ENCODE measurements at regions not wholly inside any gene's neighbourhood (a gene's known extent, or its start where the extent isn't known, plus 50 kb on each side); places are given as distances from the start of the nearest gene placed in this dataset.

DNA sequence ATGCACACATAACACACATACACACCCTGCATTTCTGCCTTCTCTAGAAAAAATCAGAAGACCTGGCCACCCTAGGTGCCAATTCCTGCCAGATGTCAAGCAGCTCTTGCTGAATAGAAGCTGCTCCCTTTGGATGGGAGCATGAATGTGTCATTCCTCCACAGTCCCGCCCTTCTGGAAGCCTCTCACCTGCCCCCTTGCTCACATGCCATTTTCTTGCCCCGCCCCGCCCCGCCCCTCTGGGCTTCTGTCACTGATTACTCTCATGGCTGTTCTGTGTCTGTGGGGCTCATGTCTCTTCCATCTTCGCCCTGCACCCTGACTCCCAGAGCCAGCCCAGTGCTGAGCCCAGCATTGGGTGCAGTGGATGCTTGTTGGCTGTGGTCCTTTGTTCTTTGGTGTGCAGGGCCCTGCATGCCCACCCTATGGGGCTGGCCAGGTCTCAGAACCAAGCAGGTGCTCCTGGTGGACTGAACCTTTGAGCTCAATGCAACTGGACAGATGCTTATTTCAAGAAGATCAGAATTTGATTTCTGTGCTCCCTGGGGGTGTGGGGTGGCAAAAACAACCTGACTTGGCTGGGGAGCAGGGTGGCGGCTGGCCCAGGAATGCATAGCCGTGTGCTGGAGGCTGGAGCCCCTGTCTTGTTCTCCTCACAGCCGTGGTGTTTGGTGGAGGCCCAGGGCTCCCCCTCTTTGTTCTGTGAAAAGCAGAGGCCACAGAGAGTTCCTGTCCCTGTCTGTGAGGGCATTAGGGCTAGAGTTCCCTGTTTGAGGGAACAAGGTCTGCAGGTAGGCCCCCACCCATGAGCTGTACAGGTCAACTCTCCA lies 140.6 kb upstream of the GLI2 start:
- no peak for TF ChIP-seq SPI1 (IDR thresholded peaks at IDR 0.05; ENCODE audit: low read depth, low read length)
- no peak for TF ChIP-seq PAX5 (IDR thresholded peaks at IDR 0.05; ENCODE audit: insufficient read depth, low read length, severe bottlenecking)
- TF ChIP-seq POLR2A (IDR thresholded peaks at IDR 0.05; ENCODE audit: low read depth, low read length), result no peak
- DNase-seq (ENCODE audit: insufficient read length, low spot score) (no peak), FAIRE-seq (no peak)

DNA sequence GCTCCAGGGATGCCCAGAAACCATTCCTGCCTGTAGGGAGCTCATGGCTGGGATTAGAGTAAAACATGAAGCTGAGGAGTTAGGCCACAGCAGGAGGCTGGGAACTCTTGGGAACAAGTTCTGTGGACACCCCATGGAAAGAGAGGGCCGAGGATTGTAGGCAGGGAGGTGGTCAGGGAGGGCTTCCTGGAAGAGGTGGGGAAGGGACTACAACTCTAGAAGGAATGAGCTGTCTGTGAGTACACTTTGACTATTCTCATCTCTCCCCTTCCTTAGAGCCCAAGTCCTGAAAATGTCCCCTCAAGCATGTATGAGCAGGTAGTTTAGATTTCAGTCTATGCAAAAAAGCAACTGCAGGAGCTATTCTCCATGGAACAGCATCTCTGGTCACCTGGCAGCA lies 139.9 kb upstream of the GLI2 start:
- no peak for TF ChIP-seq PAX5 (IDR thresholded peaks at IDR 0.05; ENCODE audit: insufficient read depth, low read length, severe bottlenecking)
- TF ChIP-seq POLR2A (IDR thresholded peaks at IDR 0.05; ENCODE audit: low read depth, low read length), result no peak
- no peak for TF ChIP-seq TAF1 (IDR thresholded peaks at IDR 0.05; ENCODE audit: low read depth, low read length)
- FAIRE-seq, result no peak
- no peak for DNase-seq (ENCODE audit: insufficient read length, low spot score)

DNA sequence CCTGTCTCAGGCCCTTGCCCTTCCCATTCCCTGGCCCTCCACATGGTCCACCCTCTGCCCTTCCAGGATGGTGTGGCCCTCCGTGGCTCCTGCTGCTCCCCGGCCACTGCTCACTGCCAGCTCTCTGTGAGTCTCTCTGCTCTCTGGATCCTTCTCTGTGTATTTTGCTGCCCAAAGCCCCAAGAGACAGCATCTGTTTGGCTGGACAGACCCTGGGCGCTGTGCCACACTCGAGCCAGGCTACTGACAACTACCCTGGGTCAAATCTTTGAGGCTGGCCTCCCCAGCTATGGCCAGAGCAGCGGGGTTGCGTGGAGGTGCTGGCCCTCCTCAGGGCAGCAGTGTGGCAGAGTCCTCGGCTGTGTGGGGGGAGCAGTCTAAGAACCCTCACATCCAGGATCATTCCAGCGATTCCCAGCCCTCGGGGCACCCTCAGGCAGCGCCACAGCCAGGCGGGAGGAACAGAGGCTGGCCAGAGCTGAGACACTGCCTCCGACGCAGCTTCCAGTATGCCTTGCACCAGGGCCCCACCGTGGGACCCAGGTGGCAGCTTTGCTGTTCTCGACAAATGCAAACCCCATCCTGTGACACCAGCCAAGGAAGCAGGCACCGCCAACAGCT lies 139.4 kb upstream of the GLI2 start:
- no peak for TF ChIP-seq SPI1 (IDR thresholded peaks at IDR 0.05; ENCODE audit: low read depth, low read length)
- TF ChIP-seq PAX5 (IDR thresholded peaks at IDR 0.05; ENCODE audit: insufficient read depth, low read length, severe bottlenecking), result no peak
- TF ChIP-seq POU2F2 (IDR thresholded peaks at IDR 0.05; ENCODE audit: low read depth, low read length), result no peak
- DNase-seq (ENCODE audit: insufficient read length, low spot score) (no peak), FAIRE-seq (no peak)

DNA sequence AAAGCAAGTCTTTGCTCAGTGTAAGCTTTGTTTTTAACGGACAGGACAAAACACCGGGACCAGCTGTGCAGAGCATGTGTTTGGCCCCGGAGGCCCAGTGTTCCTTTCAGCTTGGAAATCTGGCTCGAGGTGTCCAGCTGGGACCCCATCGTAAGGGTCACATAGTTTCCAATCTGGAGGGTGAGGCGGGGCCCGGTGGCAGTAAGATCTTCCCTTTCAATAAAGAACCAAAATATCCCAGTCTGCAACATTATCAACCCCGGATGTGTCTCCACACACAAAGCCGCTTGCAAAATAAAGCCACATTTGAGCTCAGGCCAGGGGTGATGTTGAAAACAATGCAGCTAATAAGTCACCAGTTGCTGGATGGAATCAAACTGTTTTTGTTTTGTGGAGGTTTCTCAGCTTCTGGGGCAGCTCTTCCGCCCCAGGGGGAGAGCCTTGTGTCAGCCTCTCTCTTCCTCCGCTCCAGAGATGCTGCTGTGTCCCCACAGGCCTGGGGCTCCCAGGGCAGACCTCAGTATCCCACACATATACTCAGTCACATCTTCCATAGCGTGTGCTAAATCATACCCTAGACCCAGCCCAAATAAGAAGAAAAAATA lies 138.6 kb upstream of the GLI2 start:
- FAIRE-seq, result no peak
- no peak for DNase-seq (ENCODE audit: insufficient read length, low spot score)
- TF ChIP-seq POLR2AphosphoS5 (IDR thresholded peaks at IDR 0.05; ENCODE audit: low read depth, low read length) (no peak), TAF1 (IDR thresholded peaks at IDR 0.05; ENCODE audit: low read depth, low read length) (no peak), SPI1 (IDR thresholded peaks at IDR 0.05; ENCODE audit: low read depth, low read length) (no peak), POU2F2 (IDR thresholded peaks at IDR 0.05; ENCODE audit: low read depth, low read length) (no peak), PAX5 (IDR thresholded peaks at IDR 0.05; ENCODE audit: insufficient read depth, low read length, severe bottlenecking) (no peak), POLR2A (IDR thresholded peaks at IDR 0.05; ENCODE audit: low read depth, low read length) (no peak)

DNA sequence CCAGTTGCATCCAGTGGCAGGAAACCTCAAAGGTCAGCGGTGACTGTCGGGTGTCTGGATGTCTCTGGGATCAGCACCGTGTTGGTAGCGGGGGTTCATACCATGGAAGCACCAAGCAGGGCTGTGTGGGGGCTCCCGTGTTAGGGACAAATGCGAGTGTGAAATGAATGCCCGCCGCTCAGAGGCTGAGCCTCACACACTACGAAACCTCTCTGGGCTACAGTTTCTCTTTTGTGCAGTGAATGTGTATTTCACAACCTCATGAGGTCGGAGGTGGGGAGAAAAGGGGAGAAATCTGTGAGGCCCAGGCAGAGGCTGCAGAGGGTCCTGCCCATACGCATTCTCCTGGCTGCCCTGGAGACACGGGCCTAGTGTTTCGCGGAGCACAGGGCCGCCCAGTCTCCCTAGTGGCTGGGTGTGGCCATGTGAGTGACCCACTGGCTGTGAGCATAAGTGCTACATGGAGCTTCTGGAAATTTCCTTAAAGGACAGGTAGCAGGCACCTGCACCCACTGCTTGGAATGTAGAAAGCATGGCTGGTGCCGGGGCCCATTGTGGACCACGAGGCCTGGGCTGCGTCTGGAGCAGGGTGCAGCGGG lies 138.0 kb upstream of the GLI2 start:
- TF ChIP-seq PAX5 (IDR thresholded peaks at IDR 0.05; ENCODE audit: insufficient read depth, low read length, severe bottlenecking), result no peak
- no peak for TF ChIP-seq POLR2A (IDR thresholded peaks at IDR 0.05; ENCODE audit: low read depth, low read length)
- TF ChIP-seq SPI1 (IDR thresholded peaks at IDR 0.05; ENCODE audit: low read depth, low read length), result no peak
- DNase-seq (ENCODE audit: insufficient read length, low spot score), result no peak
- FAIRE-seq, result no peak

DNA sequence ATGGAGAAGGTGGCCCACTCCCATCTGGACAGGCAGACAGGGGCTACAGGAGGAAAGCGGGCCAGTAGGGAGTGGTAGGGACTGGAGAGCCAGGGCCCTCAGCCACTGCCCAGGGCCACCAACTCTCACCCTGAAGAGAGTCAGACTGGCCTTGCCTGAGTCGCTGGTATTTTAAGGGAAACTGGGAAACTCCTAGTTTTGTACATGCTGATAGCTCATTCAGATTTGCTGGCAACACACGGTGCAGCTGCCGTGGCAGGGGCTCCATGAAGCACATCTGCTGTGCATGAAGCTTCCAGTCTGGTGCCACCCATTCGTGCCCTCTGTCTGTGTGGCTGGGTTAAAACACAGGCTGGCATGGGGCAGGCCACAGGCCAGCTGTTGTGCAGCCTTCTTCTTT lies 137.3 kb upstream of the GLI2 start:
- FAIRE-seq, result no peak

DNA sequence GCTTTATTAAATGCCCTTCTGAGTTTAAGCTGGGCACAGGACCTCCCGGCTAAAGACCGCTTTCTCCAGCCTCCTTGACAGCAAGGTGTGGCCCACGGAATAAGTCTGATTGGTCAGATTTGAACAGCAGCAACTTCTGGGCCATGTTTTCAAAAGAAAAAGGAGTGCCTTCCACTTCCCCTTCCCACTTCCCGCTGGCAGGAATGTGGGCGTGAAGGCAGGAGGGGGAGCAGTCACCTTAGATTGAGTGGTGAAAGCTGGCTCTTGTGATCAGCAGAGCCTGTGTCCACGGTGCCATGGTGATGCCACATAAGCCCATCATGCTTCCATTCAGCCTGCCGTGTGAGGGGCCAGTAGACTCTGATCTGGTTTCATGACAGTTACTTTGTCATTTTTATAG lies 136.6 kb upstream of the GLI2 start:
- FAIRE-seq, result no peak
- TF ChIP-seq SPI1 (IDR thresholded peaks at IDR 0.05; ENCODE audit: low read depth, low read length) (no peak), POU2F2 (IDR thresholded peaks at IDR 0.05; ENCODE audit: low read depth, low read length) (no peak), PAX5 (IDR thresholded peaks at IDR 0.05; ENCODE audit: insufficient read depth, low read length, severe bottlenecking) (no peak), TAF1 (IDR thresholded peaks at IDR 0.05; ENCODE audit: low read depth, low read length) (no peak), POLR2A (IDR thresholded peaks at IDR 0.05; ENCODE audit: low read depth, low read length) (no peak), POLR2AphosphoS5 (IDR thresholded peaks at IDR 0.05; ENCODE audit: low read depth, low read length) (no peak)
- DNase-seq (ENCODE audit: insufficient read length, low spot score), result no peak

More for the DNA sequence above, 137.3 kb upstream of the GLI2 start:
- DNase-seq (ENCODE audit: insufficient read length, low spot score), result no peak
- no peak for TF ChIP-seq TAF1 (IDR thresholded peaks at IDR 0.05; ENCODE audit: low read depth, low read length)
- no peak for TF ChIP-seq POLR2AphosphoS5 (IDR thresholded peaks at IDR 0.05; ENCODE audit: low read depth, low read length)
- TF ChIP-seq PAX5 (IDR thresholded peaks at IDR 0.05; ENCODE audit: insufficient read depth, low read length, severe bottlenecking), result no peak
- no peak for TF ChIP-seq SPI1 (IDR thresholded peaks at IDR 0.05; ENCODE audit: low read depth, low read length)
- TF ChIP-seq POLR2A (IDR thresholded peaks at IDR 0.05; ENCODE audit: low read depth, low read length), result no peak
- TF ChIP-seq POU2F2 (IDR thresholded peaks at IDR 0.05; ENCODE audit: low read depth, low read length), result no peak

DNA sequence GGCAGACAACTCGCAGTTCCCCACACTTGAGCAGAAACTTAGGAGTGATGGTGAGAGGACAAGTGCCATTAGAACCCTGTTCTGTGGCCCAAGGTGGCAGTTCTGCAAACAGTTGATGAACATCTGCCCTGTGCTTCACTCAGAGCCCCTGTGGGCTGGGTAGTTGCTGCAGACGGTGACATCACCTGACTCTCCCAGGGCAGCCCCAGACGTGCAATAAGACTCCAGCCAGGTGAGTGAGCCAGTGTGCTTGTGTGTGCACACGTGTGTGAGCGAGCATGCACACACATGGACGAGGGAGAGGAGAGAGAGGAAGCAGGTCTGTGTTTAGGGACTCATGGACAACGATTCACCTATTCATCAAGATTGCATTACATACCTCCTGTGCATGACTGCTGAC lies 136.0 kb upstream of the GLI2 start:
- FAIRE-seq, result no peak
- DNase-seq (ENCODE audit: insufficient read length, low spot score), result no peak
- TF ChIP-seq SPI1 (IDR thresholded peaks at IDR 0.05; ENCODE audit: low read depth, low read length) (no peak), PAX5 (IDR thresholded peaks at IDR 0.05; ENCODE audit: insufficient read depth, low read length, severe bottlenecking) (no peak), TAF1 (IDR thresholded peaks at IDR 0.05; ENCODE audit: low read depth, low read length) (no peak), POLR2AphosphoS5 (IDR thresholded peaks at IDR 0.05; ENCODE audit: low read depth, low read length) (no peak), POLR2A (IDR thresholded peaks at IDR 0.05; ENCODE audit: low read depth, low read length) (no peak), POU2F2 (IDR thresholded peaks at IDR 0.05; ENCODE audit: low read depth, low read length) (no peak)

DNA sequence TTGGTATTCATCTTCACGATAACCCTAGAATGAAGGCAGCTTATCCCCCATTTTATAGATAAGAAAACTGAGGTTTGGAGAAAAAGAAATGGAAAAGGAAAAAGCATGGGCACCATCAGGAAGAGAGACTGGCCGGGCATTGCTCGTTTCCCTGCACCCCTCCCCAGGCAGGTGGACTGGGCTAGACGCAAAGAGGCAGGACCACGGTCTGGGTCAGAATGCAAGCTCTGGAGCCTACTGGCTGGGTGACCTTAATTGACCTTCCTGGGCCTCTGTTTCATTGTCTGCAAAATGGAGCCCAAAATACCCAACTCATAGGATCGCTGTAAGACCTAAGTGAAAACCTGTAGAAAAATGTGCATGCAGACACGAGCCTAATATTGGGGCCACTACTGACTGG lies 135.3 kb upstream of the GLI2 start:
- FAIRE-seq (no peak), DNase-seq (ENCODE audit: insufficient read length, low spot score) (no peak)
- TF ChIP-seq POLR2A (IDR thresholded peaks at IDR 0.05; ENCODE audit: low read depth, low read length) (no peak), TAF1 (IDR thresholded peaks at IDR 0.05; ENCODE audit: low read depth, low read length) (no peak), SPI1 (IDR thresholded peaks at IDR 0.05; ENCODE audit: low read depth, low read length) (no peak), POU2F2 (IDR thresholded peaks at IDR 0.05; ENCODE audit: low read depth, low read length) (no peak), PAX5 (IDR thresholded peaks at IDR 0.05; ENCODE audit: insufficient read depth, low read length, severe bottlenecking) (no peak), POLR2AphosphoS5 (IDR thresholded peaks at IDR 0.05; ENCODE audit: low read depth, low read length) (no peak)

Data from GM12891 (cell line).